ENCODE measurements at regions not wholly inside any gene's neighbourhood (a gene's known extent, or its start where the extent isn't known, plus 50 kb on each side); places are given as distances from the start of the nearest gene placed in this dataset.

DNA sequence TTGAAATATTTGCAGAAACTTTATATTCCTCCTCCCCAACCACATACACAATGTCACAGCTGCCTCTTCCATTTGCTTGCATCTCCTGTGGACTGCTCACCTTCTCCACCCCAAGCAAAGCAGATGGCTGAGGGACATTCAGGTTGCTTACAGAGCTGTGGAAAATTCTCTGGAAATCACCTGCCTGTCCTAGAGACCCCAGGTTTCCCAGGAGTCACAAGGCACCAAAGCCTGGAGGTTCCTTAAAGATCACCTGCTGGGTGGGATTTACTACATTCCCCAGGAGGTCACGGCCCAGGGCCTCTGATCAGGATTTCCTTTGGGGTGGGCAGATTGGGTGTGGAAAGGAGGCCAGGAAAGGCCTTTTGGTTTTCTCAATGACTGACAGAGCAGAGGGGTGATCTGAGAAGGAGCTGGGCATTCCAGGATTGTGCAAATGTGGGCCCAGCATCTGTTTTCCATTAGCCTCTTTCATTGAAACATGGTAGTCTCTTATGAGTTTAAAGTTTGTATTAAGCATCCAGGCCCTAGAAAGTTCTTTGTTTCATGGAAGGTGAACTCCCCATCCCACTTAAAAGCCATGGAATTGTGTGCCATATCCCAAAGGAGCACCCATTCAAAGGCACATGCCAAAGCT lies 410.7 kb upstream of the TNP1 start:
- intact Hi-C loops (cut with DNase I; ENCODE audit: low total_unique reads), result no loop called here
- Histone ChIP-seq H3K36me3 (ENCODE audit: low read depth, missing control alignments) (no peaks in the 10 kb centered on the region), H3K4me1 (peaks cover 3% of the 10 kb centered on the region), H3K4me3 (no peak overlapping the region), H3K9me3 (no peaks in the 10 kb centered on the region), H3K27me3 (no peaks in the 10 kb centered on the region), H3K27ac (no peak overlapping the region)
- WGBS, 2 donors, result 89 to 100% methylated on average over 1 of the region's 1 CpG
- TF ChIP-seq, protein P1, sequence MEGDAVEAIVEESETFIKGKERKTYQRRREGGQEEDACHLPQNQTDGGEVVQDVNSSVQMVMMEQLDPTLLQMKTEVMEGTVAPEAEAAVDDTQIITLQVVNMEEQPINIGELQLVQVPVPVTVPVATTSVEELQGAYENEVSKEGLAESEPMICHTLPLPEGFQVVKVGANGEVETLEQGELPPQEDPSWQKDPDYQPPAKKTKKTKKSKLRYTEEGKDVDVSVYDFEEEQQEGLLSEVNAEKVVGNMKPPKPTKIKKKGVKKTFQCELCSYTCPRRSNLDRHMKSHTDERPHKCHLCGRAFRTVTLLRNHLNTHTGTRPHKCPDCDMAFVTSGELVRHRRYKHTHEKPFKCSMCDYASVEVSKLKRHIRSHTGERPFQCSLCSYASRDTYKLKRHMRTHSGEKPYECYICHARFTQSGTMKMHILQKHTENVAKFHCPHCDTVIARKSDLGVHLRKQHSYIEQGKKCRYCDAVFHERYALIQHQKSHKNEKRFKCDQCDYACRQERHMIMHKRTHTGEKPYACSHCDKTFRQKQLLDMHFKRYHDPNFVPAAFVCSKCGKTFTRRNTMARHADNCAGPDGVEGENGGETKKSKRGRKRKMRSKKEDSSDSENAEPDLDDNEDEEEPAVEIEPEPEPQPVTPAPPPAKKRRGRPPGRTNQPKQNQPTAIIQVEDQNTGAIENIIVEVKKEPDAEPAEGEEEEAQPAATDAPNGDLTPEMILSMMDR (IDR thresholded peaks at IDR 0.05), result no peak
- TF ChIP-seq POLR2A (IDR thresholded peaks at IDR 0.05), result no peak
- no peak for DNase-seq

DNA sequence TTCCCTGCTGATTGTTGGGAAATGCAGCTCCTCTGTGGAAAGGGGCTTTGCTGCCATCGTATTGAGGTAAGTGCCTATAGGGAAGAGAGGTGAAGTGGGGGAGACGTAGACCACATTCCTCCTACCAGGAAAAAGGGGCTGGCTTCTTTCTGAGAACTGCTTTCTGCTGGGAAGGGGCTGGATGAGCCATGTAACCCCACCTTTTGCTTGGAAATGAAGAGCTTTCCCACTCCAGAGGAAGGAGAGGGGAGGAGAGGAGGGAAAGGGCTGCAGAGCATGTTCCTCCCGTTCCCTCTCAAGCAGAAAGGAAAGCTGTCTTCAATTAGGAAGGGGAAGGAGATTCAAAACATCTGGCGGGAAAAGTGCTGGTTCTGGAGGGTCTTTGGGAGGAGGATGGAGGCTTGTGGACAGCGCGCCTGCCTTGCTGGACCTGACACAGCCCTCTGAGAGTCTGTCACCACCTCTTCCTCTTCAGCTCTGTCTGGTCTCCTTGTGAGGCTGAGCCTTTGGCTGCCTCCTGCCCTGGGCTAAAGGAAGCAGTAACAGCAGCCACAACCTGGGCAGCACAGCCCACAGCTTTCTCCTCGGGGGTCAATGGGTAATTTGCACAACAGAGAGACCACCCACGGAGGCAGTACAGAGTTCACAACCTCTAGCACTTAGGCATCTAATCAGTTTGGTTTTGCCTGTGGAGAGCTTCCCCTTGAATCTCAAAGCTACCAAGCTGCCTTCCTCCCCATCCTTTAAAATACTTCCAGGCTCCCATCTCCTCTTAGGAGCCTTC lies 410.0 kb upstream of the TNP1 start:
- no peak for TF ChIP-seq POLR2A (IDR thresholded peaks at IDR 0.05)
- H3K4me1 ChIP-seq, result peaks cover 3% of the 10 kb centered on the region
- no peaks in the 10 kb centered on the region for H3K36me3 ChIP-seq (ENCODE audit: low read depth, missing control alignments)
- no peak overlapping the region for H3K27ac ChIP-seq
- DNase-seq, result no peak
- H3K27me3 ChIP-seq, result no peaks in the 10 kb centered on the region
- no peaks in the 10 kb centered on the region for H3K9me3 ChIP-seq
- H3K4me3 ChIP-seq, result no peak overlapping the region
- intact Hi-C loops (cut with DNase I; ENCODE audit: low total_unique reads), result no loop called here
- 68 to 69% methylated on average over 8 of the region's 8 CpGs for WGBS, 2 donors

GRCh38 chr2:217268978-217269377 lies 409.1 kb upstream of the TNP1 start:
- TF ChIP-seq POLR2A (IDR thresholded peaks at IDR 0.05), result no peak
- TF ChIP-seq, protein P1 (IDR thresholded peaks at IDR 0.05), result no peak
- no peaks in the 10 kb centered on the region for H3K9me3 ChIP-seq
- DNase-seq, result no peak
- H3K27me3 ChIP-seq, result no peaks in the 10 kb centered on the region
- no peak overlapping the region for H3K27ac ChIP-seq
- intact Hi-C loops (cut with DNase I; ENCODE audit: low total_unique reads), result no loop called here
- WGBS, 2 donors, result 89 to 96% methylated on average over 7 of the region's 7 CpGs
- no peak overlapping the region for H3K4me3 ChIP-seq
- H3K36me3 ChIP-seq (ENCODE audit: low read depth, missing control alignments), result no peaks in the 10 kb centered on the region
- H3K4me1 ChIP-seq, result peaks cover 1% of the 10 kb centered on the region

- Histone ChIP-seq H3K9me3 (no peaks in the 10 kb centered on the region), H3K27ac (no peak overlapping the region), H3K4me1 (no peaks in the 10 kb centered on the region), H3K4me3 (no peak overlapping the region), H3K36me3 (ENCODE audit: low read depth, missing control alignments) (no peaks in the 10 kb centered on the region), H3K27me3 (no peaks in the 10 kb centered on the region)
- intact Hi-C loops (cut with DNase I; ENCODE audit: low total_unique reads), result no loop called here
- DNase-seq, result no peak
- no peak for TF ChIP-seq POLR2A (IDR thresholded peaks at IDR 0.05)
- TF ChIP-seq, protein P1 (IDR thresholded peaks at IDR 0.05), result no peak
- 100% methylated on average over 1 of the region's 1 CpG for WGBS, 2 donors
Measured at GRCh38 chr2:217267758-217268157, 407.9 kb upstream of the TNP1 start.

- TF ChIP-seq, protein P1 (IDR thresholded peaks at IDR 0.05), result no peak
- TF ChIP-seq POLR2A (IDR thresholded peaks at IDR 0.05), result no peak
- H3K4me3 ChIP-seq, result no peak overlapping the region
- H3K4me1 ChIP-seq, result no peaks in the 10 kb centered on the region
- H3K36me3 ChIP-seq (ENCODE audit: low read depth, missing control alignments), result no peaks in the 10 kb centered on the region
- no peaks in the 10 kb centered on the region for H3K9me3 ChIP-seq
- no peak overlapping the region for H3K27ac ChIP-seq
- intact Hi-C loops (cut with DNase I; ENCODE audit: low total_unique reads), result no loop called here
- DNase-seq, result no peak
- WGBS, 2 donors, result 64 to 65% methylated on average over 3 of the region's 3 CpGs
- no peaks in the 10 kb centered on the region for H3K27me3 ChIP-seq
Measured at GRCh38 chr2:217263756-217264155, 403.9 kb upstream of the TNP1 start.

Measured in testis (tissue), 2 donors.